ENCODE measurements at regions not wholly inside any gene's neighbourhood (a gene's known extent, or its start where the extent isn't known, plus 50 kb on each side); places are given as distances from the start of the nearest gene placed in this dataset.

- Histone ChIP-seq H3K36me3 (ENCODE audit: control insufficient read depth in 4 of 4, insufficient read depth in 3 of 4, low read depth in 1 of 4, low read length in 3 of 4) (no peaks in the 10 kb centered on the region), H3K4me1 (ENCODE audit: control insufficient read depth in 4 of 4, insufficient read depth in 4 of 4, low read length in 3 of 4) (no peaks in the 10 kb centered on the region), H3K9me3 (ENCODE audit: control insufficient read depth in 4 of 4, low read length in 3 of 4) (no peaks in the 10 kb centered on the region), H3K27ac (ENCODE audit: low read depth in 1 of 2, low read length in 2 of 2) (no peak overlapping the region), H3K9ac (ENCODE audit: low read depth in 1 of 2, low read length in 2 of 2) (no peak overlapping the region), H3K27me3 (ENCODE audit: control insufficient read depth in 4 of 4, insufficient read depth in 4 of 4, low read length in 3 of 4) (no peaks in the 10 kb centered on the region), H3K4me3 (ENCODE audit: low read depth in 1 of 3, low read length in 3 of 3) (no peak overlapping the region)
- 90% methylated on average over 2 of the region's 2 CpGs for WGBS
- DNase-seq (ENCODE audit: low spot score) = no peak
- no peak for TF ChIP-seq YY1 (IDR thresholded peaks at IDR 0.05)
- TF ChIP-seq, protein P1, sequence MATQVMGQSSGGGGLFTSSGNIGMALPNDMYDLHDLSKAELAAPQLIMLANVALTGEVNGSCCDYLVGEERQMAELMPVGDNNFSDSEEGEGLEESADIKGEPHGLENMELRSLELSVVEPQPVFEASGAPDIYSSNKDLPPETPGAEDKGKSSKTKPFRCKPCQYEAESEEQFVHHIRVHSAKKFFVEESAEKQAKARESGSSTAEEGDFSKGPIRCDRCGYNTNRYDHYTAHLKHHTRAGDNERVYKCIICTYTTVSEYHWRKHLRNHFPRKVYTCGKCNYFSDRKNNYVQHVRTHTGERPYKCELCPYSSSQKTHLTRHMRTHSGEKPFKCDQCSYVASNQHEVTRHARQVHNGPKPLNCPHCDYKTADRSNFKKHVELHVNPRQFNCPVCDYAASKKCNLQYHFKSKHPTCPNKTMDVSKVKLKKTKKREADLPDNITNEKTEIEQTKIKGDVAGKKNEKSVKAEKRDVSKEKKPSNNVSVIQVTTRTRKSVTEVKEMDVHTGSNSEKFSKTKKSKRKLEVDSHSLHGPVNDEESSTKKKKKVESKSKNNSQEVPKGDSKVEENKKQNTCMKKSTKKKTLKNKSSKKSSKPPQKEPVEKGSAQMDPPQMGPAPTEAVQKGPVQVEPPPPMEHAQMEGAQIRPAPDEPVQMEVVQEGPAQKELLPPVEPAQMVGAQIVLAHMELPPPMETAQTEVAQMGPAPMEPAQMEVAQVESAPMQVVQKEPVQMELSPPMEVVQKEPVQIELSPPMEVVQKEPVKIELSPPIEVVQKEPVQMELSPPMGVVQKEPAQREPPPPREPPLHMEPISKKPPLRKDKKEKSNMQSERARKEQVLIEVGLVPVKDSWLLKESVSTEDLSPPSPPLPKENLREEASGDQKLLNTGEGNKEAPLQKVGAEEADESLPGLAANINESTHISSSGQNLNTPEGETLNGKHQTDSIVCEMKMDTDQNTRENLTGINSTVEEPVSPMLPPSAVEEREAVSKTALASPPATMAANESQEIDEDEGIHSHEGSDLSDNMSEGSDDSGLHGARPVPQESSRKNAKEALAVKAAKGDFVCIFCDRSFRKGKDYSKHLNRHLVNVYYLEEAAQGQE (IDR thresholded peaks at IDR 0.05) = no peak
- TF ChIP-seq TAF1 (conservative IDR thresholded peaks at IDR 0.05) = no peak
- no peak for TF ChIP-seq EGR1 (IDR thresholded peaks at IDR 0.05; ENCODE audit: low read depth in 2 of 2)
- no peak for TF ChIP-seq GABPA (IDR thresholded peaks at IDR 0.05 in 1 of 2, conservative IDR thresholded peaks at IDR 0.05 in 1 of 2)
- TF ChIP-seq HNF4G (IDR thresholded peaks at IDR 0.05) = no peak
- TF ChIP-seq FOXA2 (IDR thresholded peaks at IDR 0.05) = no peak
- no peak for TF ChIP-seq CTCF (IDR thresholded peaks at IDR 0.05; ENCODE audit: low read depth, low read length, missing input control)
- TF ChIP-seq JUND (IDR thresholded peaks at IDR 0.05) = no peak
- TF ChIP-seq RXRA (IDR thresholded peaks at IDR 0.05) = no peak
- no peak for TF ChIP-seq FOXA1 (IDR thresholded peaks at IDR 0.05)
- no peak for TF ChIP-seq MAX (IDR thresholded peaks at IDR 0.05)
- TF ChIP-seq NR2F2 (IDR thresholded peaks at IDR 0.05) = no peak
- no peak for TF ChIP-seq SP1 (IDR thresholded peaks at IDR 0.05)
- TF ChIP-seq RAD21 (IDR thresholded peaks at IDR 0.05) = no peak
Observed at GRCh38 chr2:37800176-37800858, 124.8 kb upstream of the RMDN2 start.

GRCh38 chr2:37802211-37802752 lies 122.8 kb upstream of the RMDN2 start:
- Histone ChIP-seq H3K4me1 (ENCODE audit: control insufficient read depth in 4 of 4, insufficient read depth in 4 of 4, low read length in 3 of 4) (no peaks in the 10 kb centered on the region), H3K9ac (ENCODE audit: low read depth in 1 of 2, low read length in 2 of 2) (no peak overlapping the region), H3K36me3 (ENCODE audit: control insufficient read depth in 4 of 4, insufficient read depth in 3 of 4, low read depth in 1 of 4, low read length in 3 of 4) (no peaks in the 10 kb centered on the region), H3K9me3 (ENCODE audit: control insufficient read depth in 4 of 4, low read length in 3 of 4) (no peaks in the 10 kb centered on the region), H3K4me3 (ENCODE audit: low read depth in 1 of 3, low read length in 3 of 3) (no peak overlapping the region), H3K27ac (ENCODE audit: low read depth in 1 of 2, low read length in 2 of 2) (no peak overlapping the region), H3K27me3 (ENCODE audit: control insufficient read depth in 4 of 4, insufficient read depth in 4 of 4, low read length in 3 of 4) (no peaks in the 10 kb centered on the region)
- WGBS = 73% methylated on average over 4 of the region's 4 CpGs
- TF ChIP-seq RAD21 (IDR thresholded peaks at IDR 0.05) (no peak), SP1 (IDR thresholded peaks at IDR 0.05) (no peak), FOXA1 (IDR thresholded peaks at IDR 0.05) (no peak), FOXA2 (IDR thresholded peaks at IDR 0.05) (no peak), ATF3 (IDR thresholded peaks at IDR 0.05) (no peak)
- TF ChIP-seq, protein P2, sequence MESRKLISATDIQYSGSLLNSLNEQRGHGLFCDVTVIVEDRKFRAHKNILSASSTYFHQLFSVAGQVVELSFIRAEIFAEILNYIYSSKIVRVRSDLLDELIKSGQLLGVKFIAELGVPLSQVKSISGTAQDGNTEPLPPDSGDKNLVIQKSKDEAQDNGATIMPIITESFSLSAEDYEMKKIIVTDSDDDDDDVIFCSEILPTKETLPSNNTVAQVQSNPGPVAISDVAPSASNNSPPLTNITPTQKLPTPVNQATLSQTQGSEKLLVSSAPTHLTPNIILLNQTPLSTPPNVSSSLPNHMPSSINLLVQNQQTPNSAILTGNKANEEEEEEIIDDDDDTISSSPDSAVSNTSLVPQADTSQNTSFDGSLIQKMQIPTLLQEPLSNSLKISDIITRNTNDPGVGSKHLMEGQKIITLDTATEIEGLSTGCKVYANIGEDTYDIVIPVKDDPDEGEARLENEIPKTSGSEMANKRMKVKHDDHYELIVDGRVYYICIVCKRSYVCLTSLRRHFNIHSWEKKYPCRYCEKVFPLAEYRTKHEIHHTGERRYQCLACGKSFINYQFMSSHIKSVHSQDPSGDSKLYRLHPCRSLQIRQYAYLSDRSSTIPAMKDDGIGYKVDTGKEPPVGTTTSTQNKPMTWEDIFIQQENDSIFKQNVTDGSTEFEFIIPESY (IDR thresholded peaks at IDR 0.05) = no peak
- TF ChIP-seq, protein P1 (IDR thresholded peaks at IDR 0.05) = no peak
- DNase-seq (ENCODE audit: low spot score) = no peak
